ENCODE measurements at regions not wholly inside any gene's neighbourhood (a gene's known extent, or its start where the extent isn't known, plus 50 kb on each side); places are given as distances from the start of the nearest gene placed in this dataset.

- TF ChIP-seq, protein P1, sequence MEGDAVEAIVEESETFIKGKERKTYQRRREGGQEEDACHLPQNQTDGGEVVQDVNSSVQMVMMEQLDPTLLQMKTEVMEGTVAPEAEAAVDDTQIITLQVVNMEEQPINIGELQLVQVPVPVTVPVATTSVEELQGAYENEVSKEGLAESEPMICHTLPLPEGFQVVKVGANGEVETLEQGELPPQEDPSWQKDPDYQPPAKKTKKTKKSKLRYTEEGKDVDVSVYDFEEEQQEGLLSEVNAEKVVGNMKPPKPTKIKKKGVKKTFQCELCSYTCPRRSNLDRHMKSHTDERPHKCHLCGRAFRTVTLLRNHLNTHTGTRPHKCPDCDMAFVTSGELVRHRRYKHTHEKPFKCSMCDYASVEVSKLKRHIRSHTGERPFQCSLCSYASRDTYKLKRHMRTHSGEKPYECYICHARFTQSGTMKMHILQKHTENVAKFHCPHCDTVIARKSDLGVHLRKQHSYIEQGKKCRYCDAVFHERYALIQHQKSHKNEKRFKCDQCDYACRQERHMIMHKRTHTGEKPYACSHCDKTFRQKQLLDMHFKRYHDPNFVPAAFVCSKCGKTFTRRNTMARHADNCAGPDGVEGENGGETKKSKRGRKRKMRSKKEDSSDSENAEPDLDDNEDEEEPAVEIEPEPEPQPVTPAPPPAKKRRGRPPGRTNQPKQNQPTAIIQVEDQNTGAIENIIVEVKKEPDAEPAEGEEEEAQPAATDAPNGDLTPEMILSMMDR (IDR thresholded peaks at IDR 0.05; ENCODE audit: extremely low read depth in 1 of 2, insufficient read depth in 1 of 2, low read depth in 1 of 2, low read length in 2 of 2), result no peak
- TF ChIP-seq POLR2A (IDR thresholded peaks at IDR 0.05; ENCODE audit: low read depth, low read length) (no peak), EZH2 (IDR thresholded peaks at IDR 0.05; ENCODE audit: borderline replicate concordance, low read depth, low read length, severe bottlenecking) (no peak), MYC (IDR thresholded peaks at IDR 0.05; ENCODE audit: low read depth, low read length) (no peak), FOS (IDR thresholded peaks at IDR 0.05; ENCODE audit: borderline replicate concordance, insufficient read depth, low read length) (no peak), POLR2AphosphoS5 (IDR thresholded peaks at IDR 0.05; ENCODE audit: insufficient read depth, low read depth, low read length) (no peak)
- TF ChIP-seq, protein P2, sequence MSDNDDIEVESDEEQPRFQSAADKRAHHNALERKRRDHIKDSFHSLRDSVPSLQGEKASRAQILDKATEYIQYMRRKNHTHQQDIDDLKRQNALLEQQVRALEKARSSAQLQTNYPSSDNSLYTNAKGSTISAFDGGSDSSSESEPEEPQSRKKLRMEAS (IDR thresholded peaks at IDR 0.05; ENCODE audit: insufficient read depth, insufficient read length), result no peak
Measured at GRCh38 chr6:95249661-95250060, 327.7 kb upstream of the MANEA start.

All from endothelial cell of umbilical vein (primary cell).